KMS-11 (cell line): ENCODE measurements at regions not wholly inside any gene's neighbourhood (a gene's known extent, or its start where the extent isn't known, plus 50 kb on each side); places are given as distances from the start of the nearest gene placed in this dataset.

Source experiments
- H2AFZ ChIP-seq: fragments of 200-600 bp; sonication (generic); 2 replicates; pipeline ENCODE4 v1.6.1; 2016; ENCODE audit warnings: antibody characterized with exemption, mixed run types, low read depth
- H3K27ac ChIP-seq: fragments of 200-600 bp; sonication (generic); 2 replicates; pipeline ENCODE4 v1.6.1; 2016; ENCODE audit warnings: mild to moderate bottlenecking, mixed run types
- H3K27me3 ChIP-seq: fragments of 200-600 bp; sonication (generic); 2 replicates; pipeline ENCODE4 v1.6.1; 2017; ENCODE audit warnings: mild to moderate bottlenecking, low read depth, mixed run types, moderate library complexity; ENCODE audit not compliant: insufficient read depth
- H3K36me3 ChIP-seq: fragments of 200-600 bp; sonication (generic); 2 replicates; pipeline ENCODE4 v1.6.1; 2017; ENCODE audit warnings: mild to moderate bottlenecking, mixed run types; ENCODE audit not compliant: insufficient read depth
- H3K4me1 ChIP-seq: fragments of 200-600 bp; sonication (generic); 2 replicates; pipeline ENCODE4 v1.6.1; 2016; ENCODE audit warnings: mild to moderate bottlenecking, low read depth, mixed run types; ENCODE audit not compliant: poor library complexity, severe bottlenecking
- H3K4me2 ChIP-seq: fragments of 200-600 bp; sonication (generic); 2 replicates; pipeline ENCODE4 v1.7.0; 2016; ENCODE audit warnings: mild to moderate bottlenecking, mixed run types
- H3K4me3 ChIP-seq: fragments of 200-600 bp; sonication (generic); IDR thresholded peaks from 2 replicates; pipeline ENCODE4 v1.6.1; 2017; ENCODE audit warnings: low read depth, low read length, mixed read lengths; ENCODE audit not compliant: insufficient read depth
- H3K79me2 ChIP-seq: fragments of 200-600 bp; sonication (generic); 2 replicates; pipeline ENCODE4 v1.6.1; 2016; ENCODE audit warnings: low read depth, mixed run types; ENCODE audit not compliant: insufficient read depth
- H3K9ac ChIP-seq: fragments of 200-600 bp; sonication (generic); 2 replicates; pipeline ENCODE4 v1.6.1; 2016; ENCODE audit warnings: mild to moderate bottlenecking, mixed run types
- H4K20me1 ChIP-seq: fragments of 200-600 bp; sonication (generic); 2 replicates; pipeline ENCODE4 v1.6.1; 2016; ENCODE audit warnings: mild to moderate bottlenecking, mixed run types; ENCODE audit not compliant: insufficient read depth
- CTCF ChIP-seq: fragments of 200-600 bp; sonication (generic); conservative IDR thresholded peaks from 2 replicates; pipeline ENCODE4 v1.6.1; 2017; ENCODE audit warnings: low read depth, mild to moderate bottlenecking, antibody characterized with exemption, low read length, moderate library complexity, mixed read lengths

GRCh38 chr2:217208867-217209266 is 349.0 kb upstream of the TNP1 start:
- no peak overlapping the region for H3K4me2 ChIP-seq
- H3K9ac ChIP-seq, result no peak overlapping the region
- H4K20me1 ChIP-seq, result no peaks in the 10 kb centered on the region
- no peak overlapping the region for H3K27ac ChIP-seq
- no peaks in the 10 kb centered on the region for H3K4me1 ChIP-seq
- H2AFZ ChIP-seq, result no peak overlapping the region
- H3K27me3 ChIP-seq, result no peaks in the 10 kb centered on the region
- H3K79me2 ChIP-seq, result no peaks in the 10 kb centered on the region
- no peak overlapping the region for H3K4me3 ChIP-seq
- no peaks in the 10 kb centered on the region for H3K36me3 ChIP-seq
- TF ChIP-seq CTCF, result no peak

GRCh38 chr2:217207699-217208010 is 347.8 kb upstream of the TNP1 start:
- Histone ChIP-seq H3K4me1 (no peaks in the 10 kb centered on the region), H3K4me3 (no peak overlapping the region), H3K27ac (no peak overlapping the region), H3K79me2 (no peaks in the 10 kb centered on the region), H3K27me3 (no peaks in the 10 kb centered on the region), H3K4me2 (no peak overlapping the region), H3K9ac (no peak overlapping the region), H3K36me3 (no peaks in the 10 kb centered on the region), H2AFZ (no peak overlapping the region), H4K20me1 (no peaks in the 10 kb centered on the region)
- no peak for TF ChIP-seq CTCF

GRCh38 chr2:217206907-217207698 is 347.2 kb upstream of the TNP1 start:
- no peak overlapping the region for H3K27ac ChIP-seq
- H3K79me2 ChIP-seq, result no peaks in the 10 kb centered on the region
- no peaks in the 10 kb centered on the region for H3K36me3 ChIP-seq
- H4K20me1 ChIP-seq, result no peaks in the 10 kb centered on the region
- H3K4me1 ChIP-seq, result no peaks in the 10 kb centered on the region
- H3K4me2 ChIP-seq, result no peak overlapping the region
- no peak overlapping the region for H2AFZ ChIP-seq
- H3K4me3 ChIP-seq, result no peak overlapping the region
- no peak overlapping the region for H3K9ac ChIP-seq
- no peak for TF ChIP-seq CTCF
- no peaks in the 10 kb centered on the region for H3K27me3 ChIP-seq

- H3K4me1 ChIP-seq, result no peaks in the 10 kb centered on the region
- no peaks in the 10 kb centered on the region for H4K20me1 ChIP-seq
- no peaks in the 10 kb centered on the region for H3K27me3 ChIP-seq
- H3K36me3 ChIP-seq, result no peaks in the 10 kb centered on the region
- no peak overlapping the region for H3K27ac ChIP-seq
- no peaks in the 10 kb centered on the region for H3K79me2 ChIP-seq
- H2AFZ ChIP-seq, result no peak overlapping the region
- H3K4me2 ChIP-seq, result no peak overlapping the region
- no peak overlapping the region for H3K9ac ChIP-seq
- no peak overlapping the region for H3K4me3 ChIP-seq
- TF ChIP-seq CTCF, result no peak
Observed at GRCh38 chr2:217206016-217206725, 346.3 kb upstream of the TNP1 start.
